ENCODE measurements at regions not wholly inside any gene's neighbourhood (a gene's known extent, or its start where the extent isn't known, plus 50 kb on each side); places are given as distances from the start of the nearest gene placed in this dataset.

GRCh38 chr3:168796339-168796738, 700.6 kb upstream of the GOLIM4 start:
- H3K27ac ChIP-seq (ENCODE audit: extremely low read length, insufficient read depth, low read length) = no peak overlapping the region
- H4K20me1 ChIP-seq (ENCODE audit: insufficient read depth, low read length) = no peaks in the 10 kb centered on the region
- no peak overlapping the region for H3K4me3 ChIP-seq (replicated peaks in 1 of 3; ENCODE audit: insufficient read depth in 1 of 3, low read depth in 2 of 3, low read length in 3 of 3)
- H3K9ac ChIP-seq (ENCODE audit: insufficient read depth, low read depth, low read length) = no peak overlapping the region
- in situ Hi-C loops (cut with HindIII; ENCODE audit: extremely low pct_ligation_motif_present, low pct_unique_long_range_greater_than_20kb) = no loop called here
- POLR2A ChIA-PET = no interaction called here
- FAIRE-seq = no peak
- no peaks in the 10 kb centered on the region for H3K9me3 ChIP-seq (ENCODE audit: low read length)
- no peaks in the 10 kb centered on the region for H3K27me3 ChIP-seq (ENCODE audit: control insufficient read depth in 1 of 2, insufficient read depth in 2 of 2, low read length in 2 of 2)
- no peak for TF ChIP-seq TBP (CRISPR knock-in tag; IDR thresholded peaks at IDR 0.05)
- TF ChIP-seq ZFY (CRISPR knock-in tag; IDR thresholded peaks at IDR 0.05) = no peak
- TF ChIP-seq ZBTB20 (CRISPR knock-in tag; IDR thresholded peaks at IDR 0.05; ENCODE audit: borderline replicate concordance, low read depth) = no peak
- no peak for TF ChIP-seq FOXA3 (CRISPR knock-in tag; IDR thresholded peaks at IDR 0.05)
- no peak for TF ChIP-seq ZNF720 (CRISPR knock-in tag; IDR thresholded peaks at IDR 0.05)
- no peak for TF ChIP-seq ZNF703 (CRISPR knock-in tag; IDR thresholded peaks at IDR 0.05; ENCODE audit: borderline replicate concordance)
- TF ChIP-seq FOXP4 (CRISPR knock-in tag; IDR thresholded peaks at IDR 0.05) = no peak
- TF ChIP-seq ZNF644 (CRISPR knock-in tag; IDR thresholded peaks at IDR 0.05; ENCODE audit: low read depth) = no peak
- TF ChIP-seq MEF2D (CRISPR knock-in tag; IDR thresholded peaks at IDR 0.05) = no peak
- TF ChIP-seq TP53 (CRISPR knock-in tag; conservative IDR thresholded peaks at IDR 0.05) = no peak
- no peak for TF ChIP-seq PBX2 (CRISPR knock-in tag; IDR thresholded peaks at IDR 0.05)
- no peak for TF ChIP-seq RXRA (CRISPR knock-in tag; IDR thresholded peaks at IDR 0.05)
- no peak for ATAC-seq
- no TSS peak for BruUV-seq (replicated peaks)
- no peak overlapping the region for H3K4me2 ChIP-seq (ENCODE audit: low read depth, low read length)
- no peaks in the 10 kb centered on the region for H3K4me1 ChIP-seq (ENCODE audit: insufficient read depth, low read length)
- intact Hi-C loops (cut with micrococcal nuclease; ENCODE audit: unreplicated experiment) = no loop called here
- CTCF ChIA-PET (ENCODE audit: low intra/inter-chr PET ratio, low total read pairs) = no interaction called here
- H2AFZ ChIP-seq (ENCODE audit: low read length) = no peak overlapping the region
- no peak for DNase-seq (ENCODE audit: low spot score)
- H3K79me2 ChIP-seq (ENCODE audit: insufficient read depth, low read length) = no peaks in the 10 kb centered on the region
- 2% methylated on average over 3 of the region's 3 CpGs for WGBS (ENCODE audit: low lambda C conversion rate)
- no peaks in the 10 kb centered on the region for H3K36me3 ChIP-seq (replicated peaks in 1 of 2; ENCODE audit: control insufficient read depth in 1 of 2, insufficient read depth in 2 of 2, low read length in 2 of 2)
